DOHH2 (cell line): ENCODE measurements at regions not wholly inside any gene's neighbourhood (a gene's known extent, or its start where the extent isn't known, plus 50 kb on each side); places are given as distances from the start of the nearest gene placed in this dataset.
"Not testable (repeated sequence)": the region's sequence is repeated elsewhere in the genome, so short reads cannot be mapped to it uniquely, and the experiment has no call there.

ENCODE experiments used
- H3F3A ChIP-seq: fragments of 200-600 bp; sonication (generic), shearing (Covaris generic); 2 replicates; pipeline ENCODE4 v1.6.0; 2016; ENCODE audit warnings: antibody characterized with exemption, mild to moderate bottlenecking; ENCODE audit not compliant: control insufficient read depth, insufficient read depth
- H3K27ac ChIP-seq: fragments of 200-600 bp; sonication (generic); 2 replicates; pipeline ENCODE4 v1.5.1; 2014; ENCODE audit warnings: low read depth, mild to moderate bottlenecking, low read length, moderate library complexity
- H3K27me3 ChIP-seq: fragments of 200-600 bp; sonication (generic); 2 replicates; pipeline ENCODE4 v1.6.1; 2014; ENCODE audit warnings: mild to moderate bottlenecking, low read length, mixed read lengths; ENCODE audit not compliant: control insufficient read depth
- H3K36me3 ChIP-seq: fragments of 200-600 bp; sonication (generic); 2 replicates; pipeline ENCODE4 v1.6.1; 2014; ENCODE audit warnings: mild to moderate bottlenecking, low read length, moderate library complexity, mixed read lengths; ENCODE audit not compliant: control insufficient read depth
- H3K4me1 ChIP-seq: fragments of 200-600 bp; sonication (generic); 2 replicates; pipeline ENCODE4 v1.6.1; 2014; ENCODE audit warnings: mild to moderate bottlenecking, low read length, mixed read lengths; ENCODE audit not compliant: control insufficient read depth
- H3K4me2 ChIP-seq: fragments of 200-600 bp; sonication (generic); 2 replicates; pipeline ENCODE4 v1.6.0; 2014; ENCODE audit warnings: mild to moderate bottlenecking, low read length, moderate library complexity
- H3K4me3 ChIP-seq: fragments of 200-600 bp; sonication (generic); 2 replicates; pipeline ENCODE4 v1.5.1; 2014; ENCODE audit warnings: mild to moderate bottlenecking, low read length, mixed read lengths
- H3K79me2 ChIP-seq: fragments of 200-600 bp; sonication (generic); 2 replicates; pipeline ENCODE4 v1.6.1; 2014; ENCODE audit warnings: mild to moderate bottlenecking, low read length, mixed read lengths; ENCODE audit not compliant: control insufficient read depth
- H3K9me2 ChIP-seq: fragments of 200-600 bp; sonication (generic); replicated peaks from 2 replicates; pipeline ENCODE4 v1.6.1; 2014; ENCODE audit warnings: mild to moderate bottlenecking, low read length, mixed read lengths; ENCODE audit not compliant: control insufficient read depth
- H3K9me3 ChIP-seq: fragments of 200-600 bp; sonication (generic); 2 replicates; pipeline ENCODE4 v1.6.1; 2014; ENCODE audit warnings: antibody characterized with exemption, low read length, mixed read lengths; ENCODE audit not compliant: control insufficient read depth, insufficient read depth
- H4K20me1 ChIP-seq: fragments of 200-600 bp; sonication (generic); 2 replicates; pipeline ENCODE4 v1.6.0; 2014; ENCODE audit warnings: low read depth, mild to moderate bottlenecking, antibody characterized with exemption, low read length, moderate library complexity; ENCODE audit not compliant: control insufficient read depth, insufficient read depth
- EZH2phosphoT487 ChIP-seq: fragments of 200-600 bp; sonication (generic); IDR thresholded peaks from 2 replicates; pipeline ENCODE4 v1.6.1; 2017; ENCODE audit warnings: borderline replicate concordance, mild to moderate bottlenecking, antibody characterized with exemption, low read length, moderate library complexity, mixed read lengths
- TF ChIP-seq, protein P1 (sequence below): fragments of 200-600 bp; sonication (generic); IDR thresholded peaks from one replicate; pipeline ENCODE4 v1.5.1; 2014; ENCODE audit warnings: antibody characterized with exemption, mild to moderate bottlenecking, low read depth, low read length; ENCODE audit not compliant: poor library complexity, severe bottlenecking

DNA sequence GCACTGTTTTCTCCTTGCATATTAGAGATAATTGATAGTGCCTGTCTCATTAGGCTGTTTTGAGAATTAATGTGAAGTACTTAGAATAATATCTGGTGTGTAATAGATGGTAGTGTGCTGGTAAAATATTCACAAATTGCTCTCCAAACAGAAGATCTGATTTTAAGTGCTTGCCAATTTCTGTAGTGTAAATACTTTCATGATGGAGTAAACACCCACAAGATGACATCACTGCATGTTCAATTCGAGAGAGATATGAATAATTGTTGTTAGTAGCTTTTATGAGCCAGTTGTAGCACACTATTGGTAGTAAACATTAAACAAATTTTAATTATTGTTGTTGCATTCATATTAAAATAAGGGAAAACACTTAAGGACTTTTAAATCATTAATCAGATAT, 392.3 kb upstream of the RIOK2 start:
- Histone ChIP-seq H3K27me3 (0 out of 2 replicates have a peak, but pooled peaks cover 3% of the 10 kb centered on the region), H3K36me3 (no peaks in the 10 kb centered on the region), H3K9me2 (no peaks in the 10 kb centered on the region), H3K4me3 (no peak overlapping the region), H3K9me3 (no peaks in the 10 kb centered on the region), H3K4me1 (no peaks in the 10 kb centered on the region), H3K27ac (no peak overlapping the region), H4K20me1 (no peaks in the 10 kb centered on the region), H3K4me2 (no peak overlapping the region), H3K79me2 (no peaks in the 10 kb centered on the region), H3F3A (no peaks in the 10 kb centered on the region)
- TF ChIP-seq, protein P1, sequence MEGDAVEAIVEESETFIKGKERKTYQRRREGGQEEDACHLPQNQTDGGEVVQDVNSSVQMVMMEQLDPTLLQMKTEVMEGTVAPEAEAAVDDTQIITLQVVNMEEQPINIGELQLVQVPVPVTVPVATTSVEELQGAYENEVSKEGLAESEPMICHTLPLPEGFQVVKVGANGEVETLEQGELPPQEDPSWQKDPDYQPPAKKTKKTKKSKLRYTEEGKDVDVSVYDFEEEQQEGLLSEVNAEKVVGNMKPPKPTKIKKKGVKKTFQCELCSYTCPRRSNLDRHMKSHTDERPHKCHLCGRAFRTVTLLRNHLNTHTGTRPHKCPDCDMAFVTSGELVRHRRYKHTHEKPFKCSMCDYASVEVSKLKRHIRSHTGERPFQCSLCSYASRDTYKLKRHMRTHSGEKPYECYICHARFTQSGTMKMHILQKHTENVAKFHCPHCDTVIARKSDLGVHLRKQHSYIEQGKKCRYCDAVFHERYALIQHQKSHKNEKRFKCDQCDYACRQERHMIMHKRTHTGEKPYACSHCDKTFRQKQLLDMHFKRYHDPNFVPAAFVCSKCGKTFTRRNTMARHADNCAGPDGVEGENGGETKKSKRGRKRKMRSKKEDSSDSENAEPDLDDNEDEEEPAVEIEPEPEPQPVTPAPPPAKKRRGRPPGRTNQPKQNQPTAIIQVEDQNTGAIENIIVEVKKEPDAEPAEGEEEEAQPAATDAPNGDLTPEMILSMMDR, result no peak

DNA sequence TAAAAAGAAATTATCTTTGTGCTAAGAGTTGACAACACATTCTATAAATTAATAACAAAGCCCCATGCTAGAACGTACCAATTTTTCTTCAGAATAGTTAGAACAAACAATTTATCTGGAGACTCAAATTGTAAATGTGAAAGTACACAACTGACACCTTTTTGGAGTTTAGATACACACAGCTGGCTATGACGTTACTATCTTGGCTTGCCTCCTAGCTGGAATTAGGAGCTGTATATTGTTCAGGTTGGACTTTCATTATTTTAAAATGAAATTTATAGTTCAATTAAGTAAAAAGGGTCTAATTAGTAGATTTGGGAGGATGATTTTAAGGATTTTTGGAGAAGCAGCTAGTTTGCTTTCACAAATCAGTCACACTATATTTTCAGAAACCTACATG, 393.9 kb upstream of the RIOK2 start:
- no peaks in the 10 kb centered on the region for H3K36me3 ChIP-seq
- no peaks in the 10 kb centered on the region for H3K79me2 ChIP-seq
- H3K9me2 ChIP-seq, result no peaks in the 10 kb centered on the region
- 0 out of 2 replicates have a peak, but pooled peaks cover 3% of the 10 kb centered on the region for H3K27me3 ChIP-seq
- no peaks in the 10 kb centered on the region for H3K9me3 ChIP-seq
- TF ChIP-seq, protein P1, result no peak
- no peak for TF ChIP-seq EZH2phosphoT487
- no peak overlapping the region for H3K27ac ChIP-seq
- H3K4me1 ChIP-seq, result no peaks in the 10 kb centered on the region
- H3F3A ChIP-seq, result no peaks in the 10 kb centered on the region
- no peaks in the 10 kb centered on the region for H4K20me1 ChIP-seq
- H3K4me2 ChIP-seq, result no peak overlapping the region
- no peak overlapping the region for H3K4me3 ChIP-seq

DNA sequence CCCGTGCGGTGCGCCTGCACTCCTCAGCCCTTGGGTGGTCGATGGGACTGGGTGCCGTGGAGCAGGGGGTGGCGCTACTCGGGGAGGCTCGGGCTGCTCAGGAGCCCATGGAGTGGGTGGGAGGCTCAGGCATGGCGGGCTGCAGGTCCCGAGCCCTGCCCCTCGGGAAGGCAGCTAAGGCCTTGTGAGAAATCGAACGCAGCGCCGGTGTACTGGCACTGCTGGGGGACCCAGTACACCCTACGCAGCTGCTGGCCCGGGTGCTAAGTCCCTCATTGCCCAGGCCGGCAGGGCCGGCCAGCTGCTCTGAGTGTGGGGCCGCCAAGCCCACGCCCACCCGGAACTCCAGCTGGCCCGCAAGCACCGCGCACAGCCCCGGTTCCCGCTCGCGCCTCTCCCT, 396.9 kb upstream of the RIOK2 start:
- not testable (repeated sequence) for H3K79me2 ChIP-seq, H3K27me3 ChIP-seq, H3F3A ChIP-seq, H3K27ac ChIP-seq, H4K20me1 ChIP-seq, H3K4me3 ChIP-seq, H3K36me3 ChIP-seq, H3K9me3 ChIP-seq, H3K9me2 ChIP-seq, H3K4me1 ChIP-seq, H3K4me2 ChIP-seq

DNA sequence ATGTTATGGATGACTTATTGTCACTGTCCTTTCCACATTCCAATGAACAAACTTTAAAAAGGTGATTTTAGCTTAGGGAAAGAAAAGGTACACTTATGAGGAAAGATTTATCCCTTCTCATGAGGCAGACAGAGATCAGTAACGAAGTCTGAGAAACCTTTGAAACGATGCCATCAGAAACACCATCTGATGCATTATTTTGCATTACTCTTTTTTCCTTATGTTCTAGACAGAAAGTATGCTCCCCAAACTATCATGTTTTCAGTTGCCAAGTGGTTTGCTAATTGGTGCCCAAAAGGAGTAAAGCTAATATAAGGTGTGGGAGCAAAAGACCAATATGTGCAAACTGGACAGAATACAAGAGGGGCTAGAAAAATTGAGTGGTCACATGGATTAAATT, 397.7 kb upstream of the RIOK2 start:
- Histone ChIP-seq H3K4me3 (no peak overlapping the region), H3K4me1 (no peaks in the 10 kb centered on the region), H3K36me3 (no peaks in the 10 kb centered on the region), H4K20me1 (no peaks in the 10 kb centered on the region), H3K79me2 (no peaks in the 10 kb centered on the region), H3F3A (no peaks in the 10 kb centered on the region), H3K27me3 (no peaks in the 10 kb centered on the region), H3K9me3 (no peaks in the 10 kb centered on the region), H3K9me2 (no peaks in the 10 kb centered on the region), H3K4me2 (no peak overlapping the region), H3K27ac (no peak overlapping the region)
- TF ChIP-seq EZH2phosphoT487, result no peak
- TF ChIP-seq, protein P1, result no peak
